ENCODE measurements at regions not wholly inside any gene's neighbourhood (a gene's known extent, or its start where the extent isn't known, plus 50 kb on each side); places are given as distances from the start of the nearest gene placed in this dataset.

DNA sequence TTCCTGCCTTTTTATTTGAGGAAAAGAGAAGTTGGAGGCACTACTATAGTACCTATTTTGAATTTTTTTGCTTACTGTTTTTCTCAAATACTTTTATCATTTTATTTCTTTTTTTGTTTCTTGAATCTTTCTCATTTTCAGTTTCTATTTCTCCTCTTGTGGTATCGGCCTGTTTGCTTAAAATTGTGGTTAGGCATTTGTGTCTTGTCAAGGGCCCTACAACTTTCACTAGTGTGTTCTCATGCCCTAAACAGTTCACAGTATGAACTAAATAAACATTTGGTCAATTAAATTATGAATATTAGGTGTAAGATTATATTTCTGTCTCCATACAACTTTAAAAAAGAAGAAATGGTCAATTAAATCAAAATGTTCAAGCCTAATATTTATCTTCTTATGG is 613.5 kb downstream of the MBD2 start:
- TF ChIP-seq, protein P1, sequence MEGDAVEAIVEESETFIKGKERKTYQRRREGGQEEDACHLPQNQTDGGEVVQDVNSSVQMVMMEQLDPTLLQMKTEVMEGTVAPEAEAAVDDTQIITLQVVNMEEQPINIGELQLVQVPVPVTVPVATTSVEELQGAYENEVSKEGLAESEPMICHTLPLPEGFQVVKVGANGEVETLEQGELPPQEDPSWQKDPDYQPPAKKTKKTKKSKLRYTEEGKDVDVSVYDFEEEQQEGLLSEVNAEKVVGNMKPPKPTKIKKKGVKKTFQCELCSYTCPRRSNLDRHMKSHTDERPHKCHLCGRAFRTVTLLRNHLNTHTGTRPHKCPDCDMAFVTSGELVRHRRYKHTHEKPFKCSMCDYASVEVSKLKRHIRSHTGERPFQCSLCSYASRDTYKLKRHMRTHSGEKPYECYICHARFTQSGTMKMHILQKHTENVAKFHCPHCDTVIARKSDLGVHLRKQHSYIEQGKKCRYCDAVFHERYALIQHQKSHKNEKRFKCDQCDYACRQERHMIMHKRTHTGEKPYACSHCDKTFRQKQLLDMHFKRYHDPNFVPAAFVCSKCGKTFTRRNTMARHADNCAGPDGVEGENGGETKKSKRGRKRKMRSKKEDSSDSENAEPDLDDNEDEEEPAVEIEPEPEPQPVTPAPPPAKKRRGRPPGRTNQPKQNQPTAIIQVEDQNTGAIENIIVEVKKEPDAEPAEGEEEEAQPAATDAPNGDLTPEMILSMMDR (IDR thresholded peaks at IDR 0.05): no peak
- TF ChIP-seq POLR2A (IDR thresholded peaks at IDR 0.05): no peak

Data from ovary (tissue), 3 donors.